ENCODE measurements at regions not wholly inside any gene's neighbourhood (a gene's known extent, or its start where the extent isn't known, plus 50 kb on each side); places are given as distances from the start of the nearest gene placed in this dataset.

DNA sequence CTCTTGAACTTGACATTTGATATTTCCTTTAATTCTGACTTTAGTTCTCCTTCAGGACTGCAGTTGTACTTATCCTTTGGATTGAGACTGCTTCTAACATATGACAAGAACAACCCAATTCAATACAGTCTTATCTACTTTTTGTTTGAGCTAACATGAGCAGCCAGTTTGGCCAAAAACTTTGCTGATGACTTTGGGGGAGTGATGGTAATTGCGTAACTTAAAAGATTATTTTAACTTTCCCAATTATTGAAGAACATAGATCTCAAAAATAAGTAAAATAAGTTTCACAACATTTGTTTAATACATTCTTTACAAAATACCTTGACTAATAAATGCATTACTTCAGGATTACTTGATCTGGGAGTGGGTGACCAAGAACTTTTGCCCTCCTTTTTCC, 1311.1 kb upstream of the NRXN1 start:
- no peak overlapping the region for H3K4me2 ChIP-seq (ENCODE audit: low read depth, low read length, poor library complexity, severe bottlenecking)
- H3K27ac ChIP-seq (ENCODE audit: low read depth, low read length), result no peak overlapping the region
- H3K9me3 ChIP-seq (ENCODE audit: insufficient read depth, low read length), result no peaks in the 10 kb centered on the region
- no peak overlapping the region for H2AFZ ChIP-seq (ENCODE audit: low read depth, low read length, severe bottlenecking)
- H3K9ac ChIP-seq (ENCODE audit: low read length), result no peak overlapping the region
- no peaks in the 10 kb centered on the region for H4K20me1 ChIP-seq (ENCODE audit: low read depth, low read length)
- no peak overlapping the region for H3K4me3 ChIP-seq (ENCODE audit: insufficient read depth, low read length, poor library complexity, severe bottlenecking)
- TF ChIP-seq EZH2phosphoT487 (conservative IDR thresholded peaks at IDR 0.05; ENCODE audit: low read length), result no peak
- TF ChIP-seq, protein P1, sequence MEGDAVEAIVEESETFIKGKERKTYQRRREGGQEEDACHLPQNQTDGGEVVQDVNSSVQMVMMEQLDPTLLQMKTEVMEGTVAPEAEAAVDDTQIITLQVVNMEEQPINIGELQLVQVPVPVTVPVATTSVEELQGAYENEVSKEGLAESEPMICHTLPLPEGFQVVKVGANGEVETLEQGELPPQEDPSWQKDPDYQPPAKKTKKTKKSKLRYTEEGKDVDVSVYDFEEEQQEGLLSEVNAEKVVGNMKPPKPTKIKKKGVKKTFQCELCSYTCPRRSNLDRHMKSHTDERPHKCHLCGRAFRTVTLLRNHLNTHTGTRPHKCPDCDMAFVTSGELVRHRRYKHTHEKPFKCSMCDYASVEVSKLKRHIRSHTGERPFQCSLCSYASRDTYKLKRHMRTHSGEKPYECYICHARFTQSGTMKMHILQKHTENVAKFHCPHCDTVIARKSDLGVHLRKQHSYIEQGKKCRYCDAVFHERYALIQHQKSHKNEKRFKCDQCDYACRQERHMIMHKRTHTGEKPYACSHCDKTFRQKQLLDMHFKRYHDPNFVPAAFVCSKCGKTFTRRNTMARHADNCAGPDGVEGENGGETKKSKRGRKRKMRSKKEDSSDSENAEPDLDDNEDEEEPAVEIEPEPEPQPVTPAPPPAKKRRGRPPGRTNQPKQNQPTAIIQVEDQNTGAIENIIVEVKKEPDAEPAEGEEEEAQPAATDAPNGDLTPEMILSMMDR (IDR thresholded peaks at IDR 0.05; ENCODE audit: insufficient read depth, low read length, poor library complexity, severe bottlenecking), result no peak
- no peaks in the 10 kb centered on the region for H3K27me3 ChIP-seq (ENCODE audit: low read length)
- no peaks in the 10 kb centered on the region for H3K79me2 ChIP-seq (ENCODE audit: insufficient read depth, low read length)
- H3F3A ChIP-seq (ENCODE audit: insufficient read depth), result no peaks in the 10 kb centered on the region
- H3K36me3 ChIP-seq (ENCODE audit: low read length), result no peaks in the 10 kb centered on the region
- no peaks in the 10 kb centered on the region for H3K9me2 ChIP-seq (replicated peaks; ENCODE audit: insufficient read depth, low read length)

DNA sequence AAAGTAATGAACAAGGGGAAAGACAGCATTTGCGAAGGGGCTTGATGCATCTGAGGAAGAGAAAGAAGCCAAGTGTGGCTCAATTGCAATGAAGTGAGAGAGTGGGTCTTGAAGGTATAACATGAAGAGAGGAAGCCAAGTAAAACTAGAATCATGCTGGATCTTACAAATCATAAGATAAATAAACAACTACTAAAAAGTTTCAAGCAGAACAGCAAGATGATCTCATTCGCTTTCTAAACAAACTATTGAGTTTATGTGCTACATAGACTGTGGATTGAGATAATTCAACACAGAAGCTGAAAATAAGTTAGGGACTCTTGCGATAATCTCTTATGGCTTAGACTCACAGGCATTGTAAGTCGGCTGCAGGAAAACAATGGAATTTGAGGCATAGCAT, 1310.5 kb upstream of the NRXN1 start:
- Histone ChIP-seq H3K4me3 (ENCODE audit: insufficient read depth, low read length, poor library complexity, severe bottlenecking) (no peak overlapping the region), H3K9me2 (replicated peaks; ENCODE audit: insufficient read depth, low read length) (no peaks in the 10 kb centered on the region), H4K20me1 (ENCODE audit: low read depth, low read length) (no peaks in the 10 kb centered on the region), H3K36me3 (ENCODE audit: low read length) (no peaks in the 10 kb centered on the region), H3K27me3 (ENCODE audit: low read length) (no peaks in the 10 kb centered on the region), H3F3A (ENCODE audit: insufficient read depth) (no peaks in the 10 kb centered on the region), H2AFZ (ENCODE audit: low read depth, low read length, severe bottlenecking) (no peak overlapping the region), H3K27ac (ENCODE audit: low read depth, low read length) (no peak overlapping the region), H3K9me3 (ENCODE audit: insufficient read depth, low read length) (no peaks in the 10 kb centered on the region), H3K4me2 (ENCODE audit: low read depth, low read length, poor library complexity, severe bottlenecking) (no peak overlapping the region), H3K9ac (ENCODE audit: low read length) (no peak overlapping the region), H3K79me2 (ENCODE audit: insufficient read depth, low read length) (no peaks in the 10 kb centered on the region)
- TF ChIP-seq EZH2phosphoT487 (conservative IDR thresholded peaks at IDR 0.05; ENCODE audit: low read length), result no peak
- TF ChIP-seq, protein P1 (IDR thresholded peaks at IDR 0.05; ENCODE audit: insufficient read depth, low read length, poor library complexity, severe bottlenecking), result no peak

DNA sequence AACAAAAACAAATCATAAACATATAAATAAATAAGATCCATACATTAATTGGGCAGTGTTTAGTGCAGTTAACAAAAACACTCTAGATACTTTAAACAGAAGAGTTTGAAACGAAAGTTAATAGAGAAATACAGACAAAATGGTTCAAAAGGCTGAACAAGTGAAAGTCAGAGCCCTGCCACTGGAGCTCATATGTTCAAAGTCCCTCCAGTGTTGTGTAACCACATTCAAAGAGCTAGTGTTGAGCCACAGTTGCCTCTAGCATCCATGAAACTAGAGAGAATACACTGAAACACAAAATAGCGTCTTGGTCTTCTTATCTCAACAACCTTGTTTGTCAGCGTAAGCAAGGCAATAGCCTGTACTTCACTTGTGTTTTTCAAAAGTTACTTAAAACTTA, 1309.8 kb upstream of the NRXN1 start:
- Histone ChIP-seq H3K36me3 (ENCODE audit: low read length) (no peaks in the 10 kb centered on the region), H4K20me1 (ENCODE audit: low read depth, low read length) (no peaks in the 10 kb centered on the region), H3F3A (ENCODE audit: insufficient read depth) (no peaks in the 10 kb centered on the region), H3K79me2 (ENCODE audit: insufficient read depth, low read length) (no peaks in the 10 kb centered on the region), H3K27me3 (ENCODE audit: low read length) (no peaks in the 10 kb centered on the region), H3K4me2 (ENCODE audit: low read depth, low read length, poor library complexity, severe bottlenecking) (no peak overlapping the region), H3K9ac (ENCODE audit: low read length) (no peak overlapping the region), H2AFZ (ENCODE audit: low read depth, low read length, severe bottlenecking) (no peak overlapping the region), H3K27ac (ENCODE audit: low read depth, low read length) (no peak overlapping the region), H3K9me2 (replicated peaks; ENCODE audit: insufficient read depth, low read length) (no peaks in the 10 kb centered on the region), H3K9me3 (ENCODE audit: insufficient read depth, low read length) (no peaks in the 10 kb centered on the region), H3K4me3 (ENCODE audit: insufficient read depth, low read length, poor library complexity, severe bottlenecking) (no peak overlapping the region)
- TF ChIP-seq EZH2phosphoT487 (conservative IDR thresholded peaks at IDR 0.05; ENCODE audit: low read length), result no peak
- TF ChIP-seq, protein P1 (IDR thresholded peaks at IDR 0.05; ENCODE audit: insufficient read depth, low read length, poor library complexity, severe bottlenecking), result no peak

All from SU-DHL-6 (cell line).